ENCODE measurements at regions not wholly inside any gene's neighbourhood (a gene's known extent, or its start where the extent isn't known, plus 50 kb on each side); places are given as distances from the start of the nearest gene placed in this dataset.

DNA sequence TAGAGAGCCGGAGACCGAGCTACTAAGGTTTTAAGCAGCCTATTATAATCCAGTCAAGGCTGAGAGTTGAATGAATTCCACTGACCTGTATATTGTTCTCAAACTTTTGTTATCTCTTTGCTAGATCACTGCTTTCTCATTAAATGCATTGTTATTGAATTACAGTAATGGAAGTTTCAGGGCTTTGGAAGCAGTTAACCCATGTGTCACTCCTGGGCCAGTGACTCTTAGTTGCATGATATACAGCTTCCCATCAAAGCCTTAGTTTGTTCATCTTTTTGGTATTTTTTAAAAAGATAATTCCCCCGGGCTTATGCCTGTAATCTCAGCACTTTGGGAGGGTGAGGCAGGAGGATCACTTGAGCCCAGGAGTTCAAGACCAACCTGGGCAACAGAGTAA lies 55.4 kb upstream of the KIAA1217 start:
- Histone ChIP-seq H3K4me1 (no peaks in the 10 kb centered on the region), H3K4me3 (no peak overlapping the region), H3K36me3 (no peaks in the 10 kb centered on the region), H3K9me3 (no peaks in the 10 kb centered on the region), H3K27me3 (no peaks in the 10 kb centered on the region), H3K27ac (no peak overlapping the region)
- TF ChIP-seq, protein P1, sequence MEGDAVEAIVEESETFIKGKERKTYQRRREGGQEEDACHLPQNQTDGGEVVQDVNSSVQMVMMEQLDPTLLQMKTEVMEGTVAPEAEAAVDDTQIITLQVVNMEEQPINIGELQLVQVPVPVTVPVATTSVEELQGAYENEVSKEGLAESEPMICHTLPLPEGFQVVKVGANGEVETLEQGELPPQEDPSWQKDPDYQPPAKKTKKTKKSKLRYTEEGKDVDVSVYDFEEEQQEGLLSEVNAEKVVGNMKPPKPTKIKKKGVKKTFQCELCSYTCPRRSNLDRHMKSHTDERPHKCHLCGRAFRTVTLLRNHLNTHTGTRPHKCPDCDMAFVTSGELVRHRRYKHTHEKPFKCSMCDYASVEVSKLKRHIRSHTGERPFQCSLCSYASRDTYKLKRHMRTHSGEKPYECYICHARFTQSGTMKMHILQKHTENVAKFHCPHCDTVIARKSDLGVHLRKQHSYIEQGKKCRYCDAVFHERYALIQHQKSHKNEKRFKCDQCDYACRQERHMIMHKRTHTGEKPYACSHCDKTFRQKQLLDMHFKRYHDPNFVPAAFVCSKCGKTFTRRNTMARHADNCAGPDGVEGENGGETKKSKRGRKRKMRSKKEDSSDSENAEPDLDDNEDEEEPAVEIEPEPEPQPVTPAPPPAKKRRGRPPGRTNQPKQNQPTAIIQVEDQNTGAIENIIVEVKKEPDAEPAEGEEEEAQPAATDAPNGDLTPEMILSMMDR (IDR thresholded peaks at IDR 0.05), result no peak
- ATAC-seq, result no peak
- intact Hi-C loops (cut with DNase I), result no loop called here
- DNase-seq, result no peak

- TF ChIP-seq, protein P1 (IDR thresholded peaks at IDR 0.05), result no peak
- Histone ChIP-seq H3K36me3 (no peaks in the 10 kb centered on the region), H3K9me3 (no peaks in the 10 kb centered on the region), H3K4me3 (no peak overlapping the region), H3K4me1 (no peaks in the 10 kb centered on the region), H3K27ac (no peak overlapping the region), H3K27me3 (no peaks in the 10 kb centered on the region)
- DNase-seq (no peak), ATAC-seq (no peak)
- intact Hi-C loops (cut with DNase I), result no loop called here
These were observed 52.3 kb upstream of the KIAA1217 start for GRCh38 chr10:24156686-24157085.

DNA sequence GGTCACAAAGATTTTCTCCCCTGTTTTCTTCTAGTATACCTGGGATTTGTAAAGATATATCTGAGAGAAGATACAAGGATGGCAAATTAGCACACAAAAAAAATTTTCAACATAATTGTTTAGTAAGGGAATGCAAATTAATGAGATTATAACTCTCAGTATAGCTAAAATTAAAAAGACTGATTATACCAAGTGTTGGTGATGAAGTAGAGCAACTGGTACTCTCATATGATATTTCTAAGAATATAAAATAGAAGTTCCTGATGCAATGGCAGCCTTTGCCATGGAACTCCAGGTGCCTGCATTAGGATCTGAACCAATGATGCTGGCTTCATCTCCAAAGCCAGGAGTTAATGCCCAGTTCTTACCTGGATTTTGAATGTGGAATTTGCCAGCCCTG lies 51.4 kb upstream of the KIAA1217 start:
- DNase-seq, result no peak
- ATAC-seq, result no peak
- Histone ChIP-seq H3K9me3 (no peaks in the 10 kb centered on the region), H3K4me1 (no peaks in the 10 kb centered on the region), H3K27me3 (no peaks in the 10 kb centered on the region), H3K4me3 (no peak overlapping the region), H3K36me3 (no peaks in the 10 kb centered on the region), H3K27ac (no peak overlapping the region)
- TF ChIP-seq, protein P1 (IDR thresholded peaks at IDR 0.05), result no peak
- intact Hi-C loops (cut with DNase I), result no loop called here

Measured in upper lobe of right lung (tissue), 1 donor.